NCI-H1105 treated with DMSO at 0.1 percent for 48 hours (cell line): ENCODE measurements at regions not wholly inside any gene's neighbourhood (a gene's known extent, or its start where the extent isn't known, plus 50 kb on each side); places are given as distances from the start of the nearest gene placed in this dataset.

Source experiments
- DNase-seq: peaks from one replicate; lab custom pipeline; 2025; lab: John Stamatoyannopoulos, UW

- no peak for DNase-seq
These were observed 60.1 kb upstream of the ARID5B start for GRCh38 chr10:61841338-61841875.

GRCh38 chr10:61842755-61843497 is 58.6 kb upstream of the ARID5B start:
- DNase-seq, result no peak

GRCh38 chr10:61844116-61844822 is 57.2 kb upstream of the ARID5B start:
- DNase-seq, result no peak

- DNase-seq, result no peak
These were observed 56.1 kb upstream of the ARID5B start for GRCh38 chr10:61845196-61845949.

- DNase-seq, result no peak
These were observed 55.6 kb upstream of the ARID5B start for GRCh38 chr10:61845950-61846268.

- DNase-seq, result no peak
These were observed 55.0 kb upstream of the ARID5B start for GRCh38 chr10:61846370-61847031.

GRCh38 chr10:61847087-61847486 is 54.4 kb upstream of the ARID5B start:
- DNase-seq, result no peak

GRCh38 chr10:61847640-61848039 is 53.9 kb upstream of the ARID5B start:
- no peak for DNase-seq

- DNase-seq, result no peak
These were observed 51.1 kb upstream of the ARID5B start for GRCh38 chr10:61850376-61850775.
